ENCODE measurements at regions not wholly inside any gene's neighbourhood (a gene's known extent, or its start where the extent isn't known, plus 50 kb on each side); places are given as distances from the start of the nearest gene placed in this dataset.

DNA sequence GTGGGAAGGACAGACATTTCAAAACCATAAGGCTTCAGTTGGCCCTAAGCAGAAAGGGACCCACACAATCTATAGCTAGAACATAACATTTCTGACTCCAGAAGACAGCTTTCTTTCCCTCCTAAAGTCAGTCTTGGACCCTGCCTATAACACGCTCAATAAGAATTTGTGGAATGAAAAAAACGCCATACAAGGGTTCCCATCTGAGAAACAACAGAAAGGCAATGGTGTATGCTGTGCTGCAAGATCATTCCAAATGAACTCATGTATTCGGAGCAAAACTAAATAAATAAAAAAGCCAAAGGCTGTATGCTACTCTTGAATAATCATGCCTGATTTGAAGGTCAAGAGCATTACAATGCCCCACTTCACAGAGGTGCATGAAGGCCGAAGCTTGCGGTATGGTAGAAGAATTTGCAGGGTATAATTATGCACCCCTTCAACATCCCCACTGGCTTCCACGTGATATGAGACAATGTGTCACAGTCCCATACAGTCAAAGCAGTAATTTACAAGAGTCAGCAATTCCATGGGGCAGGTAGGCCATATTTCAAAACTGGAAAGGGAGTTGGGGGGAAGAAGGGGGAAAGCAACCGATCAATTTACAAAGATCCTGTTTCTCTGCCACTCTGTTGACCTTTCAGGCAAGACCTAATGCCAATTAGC, 61.4 kb upstream of the SLC14A2 start:
- ChIA-PET CTCF (no interaction called here), SMC1A (ENCODE audit: uncharacterized antibody, unreplicated experiment) (no interaction called here), POLR2A (no interaction called here), RAD21 (ENCODE audit: unreplicated experiment) (no interaction called here)
- BruUV-seq (replicated peaks): no TSS peak
- no peak for FAIRE-seq
- Histone ChIP-seq H2AFZ (ENCODE audit: control insufficient read depth, low read depth, low read length) (no peak overlapping the region), H3K4me1 (ENCODE audit: control insufficient read depth, insufficient read depth, low read length) (no peaks in the 10 kb centered on the region), H3K9ac (ENCODE audit: control insufficient read depth, insufficient read depth, low read length) (no peak overlapping the region), H3K4me2 (ENCODE audit: control insufficient read depth, insufficient read depth) (no peak overlapping the region), H3K36me3 (ENCODE audit: control insufficient read depth in 2 of 2, insufficient read depth in 2 of 2, low read length in 1 of 2) (no peaks in the 10 kb centered on the region), H3K9me3 (replicated peaks; ENCODE audit: control insufficient read depth, insufficient read depth, low read length) (no peaks in the 10 kb centered on the region), H3K79me2 (ENCODE audit: control insufficient read depth, insufficient read depth, low read length) (no peaks in the 10 kb centered on the region), H3K27ac (ENCODE audit: control insufficient read depth, insufficient read depth) (no peak overlapping the region), H4K20me1 (ENCODE audit: control insufficient read depth, insufficient read depth) (no peaks in the 10 kb centered on the region), H3K4me3 (no peak overlapping the region), H3K27me3 (replicated peaks in 1 of 2; ENCODE audit: control insufficient read depth in 2 of 2, insufficient read depth in 2 of 2, low read length in 1 of 2) (no peaks in the 10 kb centered on the region; a peak in 1 of 4 replicates)
- DNase-seq (ENCODE audit: low read depth, low spot score): no peak
- in situ Hi-C loops (cut with MboI): no loop called here
- 40% methylated on average over 7 of the region's 7 CpGs for WGBS (ENCODE audit: insufficient coverage, insufficient replicate concordance, low lambda C conversion rate, missing lambda C conversion rate)
- intact Hi-C loops (cut with micrococcal nuclease; ENCODE audit: unreplicated experiment): no loop called here
- ATAC-seq: no peak
- TF ChIP-seq CHD2 (IDR thresholded peaks at IDR 0.05; ENCODE audit: borderline replicate concordance, low read depth, low read length): no peak
- TF ChIP-seq WRNIP1 (IDR thresholded peaks at IDR 0.05; ENCODE audit: borderline replicate concordance, low read depth, low read length): no peak
- TF ChIP-seq, protein P1, sequence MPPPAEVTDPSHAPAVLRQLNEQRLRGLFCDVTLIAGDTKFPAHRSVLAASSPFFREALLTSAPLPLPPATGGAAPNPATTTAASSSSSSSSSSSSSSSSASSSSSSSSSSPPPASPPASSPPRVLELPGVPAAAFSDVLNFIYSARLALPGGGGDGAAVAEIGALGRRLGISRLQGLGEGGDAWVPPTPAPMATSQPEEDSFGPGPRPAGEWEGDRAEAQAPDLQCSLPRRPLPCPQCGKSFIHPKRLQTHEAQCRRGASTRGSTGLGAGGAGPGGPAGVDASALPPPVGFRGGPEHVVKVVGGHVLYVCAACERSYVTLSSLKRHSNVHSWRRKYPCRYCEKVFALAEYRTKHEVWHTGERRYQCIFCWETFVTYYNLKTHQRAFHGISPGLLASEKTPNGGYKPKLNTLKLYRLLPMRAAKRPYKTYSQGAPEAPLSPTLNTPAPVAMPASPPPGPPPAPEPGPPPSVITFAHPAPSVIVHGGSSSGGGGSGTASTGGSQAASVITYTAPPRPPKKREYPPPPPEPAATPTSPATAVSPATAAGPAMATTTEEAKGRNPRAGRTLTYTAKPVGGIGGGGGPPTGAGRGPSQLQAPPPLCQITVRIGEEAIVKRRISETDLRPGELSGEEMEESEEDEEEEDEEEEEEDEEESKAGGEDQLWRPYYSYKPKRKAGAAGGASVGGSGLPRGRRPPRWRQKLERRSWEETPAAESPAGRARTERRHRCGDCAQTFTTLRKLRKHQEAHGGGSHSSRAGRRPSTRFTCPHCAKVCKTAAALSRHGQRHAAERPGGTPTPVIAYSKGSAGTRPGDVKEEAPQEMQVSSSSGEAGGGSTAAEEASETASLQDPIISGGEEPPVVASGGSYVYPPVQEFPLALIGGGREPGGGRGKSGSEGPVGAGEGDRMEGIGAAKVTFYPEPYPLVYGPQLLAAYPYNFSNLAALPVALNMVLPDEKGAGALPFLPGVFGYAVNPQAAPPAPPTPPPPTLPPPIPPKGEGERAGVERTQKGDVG (CRISPR knock-in tag; IDR thresholded peaks at IDR 0.05): no peak
- TF ChIP-seq MYB (IDR thresholded peaks at IDR 0.05; ENCODE audit: borderline replicate concordance, low read depth, low read length): no peak
- TF ChIP-seq SMC3 (IDR thresholded peaks at IDR 0.05; ENCODE audit: borderline replicate concordance, low read length): no peak
- no peak for TF ChIP-seq EED (IDR thresholded peaks at IDR 0.05; ENCODE audit: low read depth)
- no peak for TF ChIP-seq DPF2 (IDR thresholded peaks at IDR 0.05)
- TF ChIP-seq NFXL1 (IDR thresholded peaks at IDR 0.05; ENCODE audit: borderline replicate concordance): no peak
- TF ChIP-seq, protein P2, sequence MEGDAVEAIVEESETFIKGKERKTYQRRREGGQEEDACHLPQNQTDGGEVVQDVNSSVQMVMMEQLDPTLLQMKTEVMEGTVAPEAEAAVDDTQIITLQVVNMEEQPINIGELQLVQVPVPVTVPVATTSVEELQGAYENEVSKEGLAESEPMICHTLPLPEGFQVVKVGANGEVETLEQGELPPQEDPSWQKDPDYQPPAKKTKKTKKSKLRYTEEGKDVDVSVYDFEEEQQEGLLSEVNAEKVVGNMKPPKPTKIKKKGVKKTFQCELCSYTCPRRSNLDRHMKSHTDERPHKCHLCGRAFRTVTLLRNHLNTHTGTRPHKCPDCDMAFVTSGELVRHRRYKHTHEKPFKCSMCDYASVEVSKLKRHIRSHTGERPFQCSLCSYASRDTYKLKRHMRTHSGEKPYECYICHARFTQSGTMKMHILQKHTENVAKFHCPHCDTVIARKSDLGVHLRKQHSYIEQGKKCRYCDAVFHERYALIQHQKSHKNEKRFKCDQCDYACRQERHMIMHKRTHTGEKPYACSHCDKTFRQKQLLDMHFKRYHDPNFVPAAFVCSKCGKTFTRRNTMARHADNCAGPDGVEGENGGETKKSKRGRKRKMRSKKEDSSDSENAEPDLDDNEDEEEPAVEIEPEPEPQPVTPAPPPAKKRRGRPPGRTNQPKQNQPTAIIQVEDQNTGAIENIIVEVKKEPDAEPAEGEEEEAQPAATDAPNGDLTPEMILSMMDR (IDR thresholded peaks at IDR 0.05 in 2 of 3, conservative IDR thresholded peaks at IDR 0.05 in 1 of 3; ENCODE audit: control insufficient read depth in 2 of 3, extremely low read depth in 1 of 3, insufficient read depth in 1 of 3, low read depth in 3 of 3, low read length in 3 of 3): no peak
- TF ChIP-seq, protein P3, sequence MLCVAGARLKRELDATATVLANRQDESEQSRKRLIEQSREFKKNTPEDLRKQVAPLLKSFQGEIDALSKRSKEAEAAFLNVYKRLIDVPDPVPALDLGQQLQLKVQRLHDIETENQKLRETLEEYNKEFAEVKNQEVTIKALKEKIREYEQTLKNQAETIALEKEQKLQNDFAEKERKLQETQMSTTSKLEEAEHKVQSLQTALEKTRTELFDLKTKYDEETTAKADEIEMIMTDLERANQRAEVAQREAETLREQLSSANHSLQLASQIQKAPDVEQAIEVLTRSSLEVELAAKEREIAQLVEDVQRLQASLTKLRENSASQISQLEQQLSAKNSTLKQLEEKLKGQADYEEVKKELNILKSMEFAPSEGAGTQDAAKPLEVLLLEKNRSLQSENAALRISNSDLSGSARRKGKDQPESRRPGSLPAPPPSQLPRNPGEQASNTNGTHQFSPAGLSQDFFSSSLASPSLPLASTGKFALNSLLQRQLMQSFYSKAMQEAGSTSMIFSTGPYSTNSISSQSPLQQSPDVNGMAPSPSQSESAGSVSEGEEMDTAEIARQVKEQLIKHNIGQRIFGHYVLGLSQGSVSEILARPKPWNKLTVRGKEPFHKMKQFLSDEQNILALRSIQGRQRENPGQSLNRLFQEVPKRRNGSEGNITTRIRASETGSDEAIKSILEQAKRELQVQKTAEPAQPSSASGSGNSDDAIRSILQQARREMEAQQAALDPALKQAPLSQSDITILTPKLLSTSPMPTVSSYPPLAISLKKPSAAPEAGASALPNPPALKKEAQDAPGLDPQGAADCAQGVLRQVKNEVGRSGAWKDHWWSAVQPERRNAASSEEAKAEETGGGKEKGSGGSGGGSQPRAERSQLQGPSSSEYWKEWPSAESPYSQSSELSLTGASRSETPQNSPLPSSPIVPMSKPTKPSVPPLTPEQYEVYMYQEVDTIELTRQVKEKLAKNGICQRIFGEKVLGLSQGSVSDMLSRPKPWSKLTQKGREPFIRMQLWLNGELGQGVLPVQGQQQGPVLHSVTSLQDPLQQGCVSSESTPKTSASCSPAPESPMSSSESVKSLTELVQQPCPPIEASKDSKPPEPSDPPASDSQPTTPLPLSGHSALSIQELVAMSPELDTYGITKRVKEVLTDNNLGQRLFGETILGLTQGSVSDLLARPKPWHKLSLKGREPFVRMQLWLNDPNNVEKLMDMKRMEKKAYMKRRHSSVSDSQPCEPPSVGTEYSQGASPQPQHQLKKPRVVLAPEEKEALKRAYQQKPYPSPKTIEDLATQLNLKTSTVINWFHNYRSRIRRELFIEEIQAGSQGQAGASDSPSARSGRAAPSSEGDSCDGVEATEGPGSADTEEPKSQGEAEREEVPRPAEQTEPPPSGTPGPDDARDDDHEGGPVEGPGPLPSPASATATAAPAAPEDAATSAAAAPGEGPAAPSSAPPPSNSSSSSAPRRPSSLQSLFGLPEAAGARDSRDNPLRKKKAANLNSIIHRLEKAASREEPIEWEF (IDR thresholded peaks at IDR 0.05; ENCODE audit: insufficient replicate concordance, low read depth, low read length): no peak
- no peak for TF ChIP-seq JUNB (IDR thresholded peaks at IDR 0.05)
- TF ChIP-seq ZNF622 (IDR thresholded peaks at IDR 0.05): no peak
- TF ChIP-seq ESRRA (IDR thresholded peaks at IDR 0.05; ENCODE audit: low read length): no peak
- TF ChIP-seq NBN (IDR thresholded peaks at IDR 0.05): no peak
- TF ChIP-seq BMI1 (IDR thresholded peaks at IDR 0.05; ENCODE audit: borderline replicate concordance): no peak
- no peak for TF ChIP-seq IKZF1 (conservative IDR thresholded peaks at IDR 0.05)

Data from GM12878 (cell line).